Amniotic stem cell (primary cell): ENCODE measurements at regions not wholly inside any gene's neighbourhood (a gene's known extent, or its start where the extent isn't known, plus 50 kb on each side); places are given as distances from the start of the nearest gene placed in this dataset.
"Not testable (repeated sequence)": the region's sequence is repeated elsewhere in the genome, so short reads cannot be mapped to it uniquely, and the experiment has no call there.

ENCODE experiments used
- DNase-seq: peaks from one replicate; lab custom pipeline; 2025; lab: John Stamatoyannopoulos, UW

- no peak for DNase-seq
Observed at GRCh38 chr6:91911945-91912344, 1325.1 kb upstream of the MAP3K7 start.

- DNase-seq: no peak
Observed at GRCh38 chr6:91904586-91905164, 1317.8 kb upstream of the MAP3K7 start.

- DNase-seq: no peak
Observed at GRCh38 chr6:91895599-91896285, 1308.9 kb upstream of the MAP3K7 start.

DNA sequence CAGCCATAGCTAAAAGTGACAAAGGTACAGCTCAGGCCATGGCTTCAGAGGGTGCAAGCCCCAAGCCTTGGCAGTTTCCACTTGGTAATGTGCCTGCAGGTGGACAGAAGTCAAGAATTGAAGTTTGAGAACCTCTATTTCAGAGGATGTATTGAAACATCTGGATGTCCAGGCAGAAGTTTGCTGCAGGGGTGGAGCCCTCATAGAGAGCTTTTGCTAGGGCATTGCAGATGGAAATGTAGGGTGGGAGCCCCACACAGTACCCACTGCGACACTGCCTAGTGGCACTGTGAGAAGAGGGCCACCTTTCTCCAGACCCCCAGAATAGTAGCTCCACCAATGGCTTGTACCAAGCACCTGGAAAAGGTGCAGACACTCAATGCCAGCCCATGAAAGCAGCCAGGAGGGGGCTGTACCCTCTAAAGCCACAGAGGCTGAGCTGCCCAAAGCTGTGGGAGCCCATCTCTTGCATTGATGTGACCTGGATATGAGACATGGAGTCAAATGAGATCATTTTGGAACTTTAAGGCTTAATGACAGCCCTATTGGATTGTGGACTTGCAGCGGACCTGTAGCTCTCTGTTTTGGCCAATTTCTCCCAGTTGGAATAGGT is 1299.4 kb upstream of the MAP3K7 start:
- no peak for DNase-seq

- not testable (repeated sequence) for DNase-seq
Observed at GRCh38 chr6:91881791-91882190, 1294.9 kb upstream of the MAP3K7 start.

- no peak for DNase-seq
Observed at GRCh38 chr6:91879386-91879995, 1292.6 kb upstream of the MAP3K7 start.

DNA sequence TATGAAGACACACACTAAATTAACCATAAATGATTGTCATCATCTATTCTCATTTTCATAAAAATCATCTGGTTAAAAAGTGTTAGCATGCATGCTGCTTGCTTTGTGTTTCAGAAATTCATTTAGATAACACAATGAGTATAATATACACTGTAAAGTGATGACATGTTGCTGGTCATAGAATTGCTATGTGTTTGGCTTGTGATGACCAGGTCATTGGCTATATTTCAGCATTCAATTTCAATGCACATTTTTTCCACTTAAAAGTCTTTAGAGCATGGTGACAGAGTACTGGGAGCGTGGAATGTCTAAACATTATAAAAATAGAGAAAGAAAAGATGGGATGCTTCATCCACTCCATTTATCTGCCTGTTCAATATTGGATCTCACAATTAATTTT is 1291.1 kb upstream of the MAP3K7 start:
- no peak for DNase-seq

DNA sequence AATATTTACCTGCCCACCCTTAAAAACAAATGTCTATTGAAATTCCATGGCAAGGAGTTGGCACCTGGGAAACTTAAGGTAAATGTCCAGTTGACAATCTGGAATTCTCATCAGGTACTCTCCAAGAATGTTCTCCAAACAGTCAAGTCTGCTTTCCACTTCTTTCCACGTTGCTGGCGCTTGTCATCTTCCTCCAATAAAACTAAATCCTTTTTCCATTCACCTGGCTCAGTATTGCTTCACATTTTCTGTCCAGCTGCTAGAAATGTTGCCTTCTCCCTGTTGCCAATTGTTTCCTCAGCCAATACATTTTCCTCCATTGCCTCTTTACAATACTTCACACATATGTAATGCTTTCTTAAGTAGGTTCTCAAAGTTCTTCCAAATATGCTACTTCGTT is 1288.1 kb upstream of the MAP3K7 start:
- DNase-seq: no peak

DNA sequence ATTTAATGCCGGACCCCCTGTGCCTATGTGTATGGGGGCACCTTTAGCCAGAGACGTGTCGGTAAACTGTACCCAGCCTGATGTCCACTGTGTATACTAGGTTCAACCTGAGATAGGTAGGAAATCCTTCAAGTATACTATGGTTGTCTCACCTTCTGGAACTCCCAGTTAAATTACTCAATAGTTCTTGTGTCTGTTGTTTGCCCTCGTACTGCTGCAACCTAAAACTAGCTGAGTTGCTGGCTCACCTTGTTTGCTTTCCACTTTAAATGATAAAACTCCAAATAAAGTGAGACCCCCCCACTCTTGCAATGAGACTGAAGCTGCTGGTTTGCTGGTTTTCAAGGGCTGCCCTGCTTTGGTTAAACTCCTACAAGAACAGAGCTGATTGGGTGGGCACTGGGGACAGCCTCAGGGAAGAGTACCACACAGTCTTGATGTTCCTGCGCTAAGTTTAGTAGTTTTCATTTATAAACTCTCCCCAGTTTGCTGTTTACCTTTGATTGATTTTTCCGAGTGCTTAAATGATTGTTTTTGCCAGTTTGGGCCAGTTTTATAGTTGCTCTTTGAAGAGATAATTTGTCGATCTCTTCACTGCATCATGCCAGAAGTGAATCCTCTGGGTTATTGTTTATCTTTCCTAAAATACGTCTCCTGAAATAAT is 1281.8 kb upstream of the MAP3K7 start:
- DNase-seq: no peak

GRCh38 chr6:91865889-91866288 is 1279.0 kb upstream of the MAP3K7 start:
- DNase-seq: no peak

DNA sequence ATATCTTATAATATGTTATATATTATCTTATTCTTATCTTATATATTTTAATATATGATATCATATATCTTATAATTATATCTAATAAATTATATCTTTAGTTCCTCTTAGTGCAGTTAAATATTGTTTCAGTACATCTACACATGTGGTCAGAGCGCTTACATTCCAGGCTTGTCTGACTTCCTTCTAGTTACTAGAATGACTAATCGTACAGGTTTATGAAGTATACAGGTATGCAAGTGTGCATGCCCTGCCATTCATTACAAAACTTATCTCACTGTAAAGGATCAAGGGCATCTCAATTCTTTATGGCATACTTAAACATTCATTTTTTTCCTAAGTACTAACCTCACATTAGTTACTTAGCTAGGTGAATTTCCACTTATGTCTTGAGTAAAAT is 1278.0 kb upstream of the MAP3K7 start:
- DNase-seq: no peak

- DNase-seq: no peak
Observed at GRCh38 chr6:91860541-91861335, 1273.9 kb upstream of the MAP3K7 start.

DNA sequence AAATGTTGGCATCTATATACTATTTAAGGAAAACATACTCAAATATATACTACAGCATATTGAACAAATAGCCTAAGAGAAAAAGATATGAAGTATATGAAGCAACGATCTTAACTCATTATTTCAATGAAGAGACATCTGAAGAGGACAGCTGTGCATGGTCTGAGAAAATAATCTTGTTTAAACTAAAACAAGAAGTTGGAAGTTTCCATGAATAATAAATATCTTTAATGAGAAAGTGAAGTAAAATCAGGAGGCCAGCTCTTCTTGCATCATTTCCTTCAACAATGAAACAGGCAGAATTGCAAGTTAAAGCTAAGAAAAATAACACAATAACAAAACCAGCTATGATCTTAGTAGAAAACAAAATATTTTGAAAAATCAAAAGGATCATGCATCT is 1265.4 kb upstream of the MAP3K7 start:
- DNase-seq: no peak

- DNase-seq: no peak
Observed at GRCh38 chr6:91834813-91835212, 1247.9 kb upstream of the MAP3K7 start.

DNA sequence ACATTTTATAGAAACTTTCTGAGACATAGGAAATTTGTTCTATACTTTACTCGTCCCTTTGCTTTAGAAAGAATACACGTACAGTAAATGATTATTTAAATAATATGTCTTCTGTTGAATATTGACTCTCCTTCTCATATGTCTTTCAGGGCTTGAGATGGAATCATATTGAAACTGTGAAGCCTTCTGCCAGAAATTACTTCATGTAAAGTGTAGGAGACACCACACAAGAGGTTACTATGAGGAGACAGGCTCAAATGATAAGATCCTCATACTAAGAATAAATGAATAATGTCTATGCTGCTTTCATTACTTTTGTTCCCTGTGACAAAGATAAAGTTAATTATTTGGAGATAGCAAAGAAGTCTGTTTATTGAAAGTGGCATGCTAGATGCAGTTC is 1240.3 kb upstream of the MAP3K7 start:
- DNase-seq: no peak

DNA sequence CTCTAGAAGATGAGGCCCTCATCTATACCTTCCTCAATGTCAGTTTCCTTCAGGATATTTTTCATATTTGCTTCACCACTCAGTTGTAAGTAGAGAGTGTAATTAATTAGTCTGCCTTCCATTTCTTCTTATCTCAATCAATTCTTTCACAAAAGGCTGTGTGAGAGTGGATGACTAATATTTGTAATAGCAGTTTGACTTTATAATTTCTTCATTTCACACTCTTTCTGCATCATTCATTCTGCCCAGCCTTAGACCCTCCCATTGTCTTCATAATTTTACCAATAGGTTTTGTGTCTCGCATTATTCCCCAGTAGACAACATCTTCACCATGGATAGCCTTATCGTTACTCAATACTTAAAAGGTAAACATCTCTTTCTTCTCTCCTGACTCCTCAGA is 1239.3 kb upstream of the MAP3K7 start:
- DNase-seq: no peak

GRCh38 chr6:91824331-91824730 is 1237.5 kb upstream of the MAP3K7 start:
- DNase-seq: no peak

DNA sequence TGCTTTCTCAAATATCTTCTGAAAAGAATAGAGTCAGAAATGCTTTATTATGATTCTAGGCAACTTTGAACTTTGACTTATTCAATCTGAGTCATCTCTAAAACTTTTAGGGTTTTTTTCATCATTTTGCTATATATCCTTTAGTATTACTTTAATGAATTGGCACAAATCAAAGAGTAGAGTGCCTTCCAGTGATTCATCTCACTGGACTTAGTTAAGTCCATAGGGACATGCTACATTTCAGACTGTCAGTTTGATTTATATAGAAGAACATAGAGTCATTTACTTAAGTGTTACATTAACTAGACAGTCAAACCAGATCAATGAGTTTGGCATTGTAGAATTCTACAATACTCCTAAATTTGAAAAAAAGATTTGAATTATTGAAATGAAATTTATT is 1235.7 kb upstream of the MAP3K7 start:
- DNase-seq: no peak

DNA sequence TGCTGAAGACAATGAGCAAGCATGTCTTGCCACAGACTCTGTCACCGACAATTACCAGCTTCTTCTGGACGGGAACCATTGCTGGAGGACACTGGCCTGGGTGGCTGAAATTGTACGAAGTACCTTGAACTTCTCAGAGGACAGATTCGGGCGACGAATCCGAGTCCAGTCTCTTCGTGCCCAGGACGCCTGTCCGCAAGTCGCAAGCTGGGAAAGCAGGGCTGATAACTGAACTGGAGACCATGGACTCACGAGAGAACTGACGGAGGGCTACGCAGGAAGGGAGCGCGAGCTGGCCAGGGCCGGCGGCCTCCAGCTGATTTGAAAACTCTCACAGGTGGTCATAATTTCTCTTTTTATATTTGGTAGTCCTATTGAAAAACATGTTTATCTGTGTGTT is 1229.5 kb upstream of the MAP3K7 start:
- no peak for DNase-seq

GRCh38 chr6:91813641-91814040 is 1226.8 kb upstream of the MAP3K7 start:
- DNase-seq: no peak

GRCh38 chr6:91812596-91813274 is 1225.9 kb upstream of the MAP3K7 start:
- DNase-seq: no peak
